ENCODE measurements at regions not wholly inside any gene's neighbourhood (a gene's known extent, or its start where the extent isn't known, plus 50 kb on each side); places are given as distances from the start of the nearest gene placed in this dataset.
"Not testable (repeated sequence)": the region's sequence is repeated elsewhere in the genome, so short reads cannot be mapped to it uniquely, and the experiment has no call there.

DNA sequence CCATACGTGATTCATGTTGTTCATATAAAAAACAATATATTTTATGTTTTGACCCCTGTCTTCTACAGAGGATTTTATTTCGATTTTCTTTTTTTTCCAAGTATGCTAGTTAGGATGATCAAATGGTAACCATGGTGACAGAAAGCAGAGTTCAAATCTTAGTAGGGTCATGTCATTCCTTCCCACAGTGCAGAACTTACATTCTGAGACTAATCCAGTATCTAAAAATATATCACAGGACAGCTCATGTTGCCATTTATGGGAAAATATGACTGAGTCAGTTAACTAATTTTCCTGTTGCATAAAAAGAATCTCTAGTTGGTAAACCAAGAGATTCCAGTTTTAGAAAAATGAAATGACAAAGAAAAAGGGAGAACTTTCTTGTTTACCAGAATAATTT lies 209.5 kb downstream of the PARM1 start:
- DNase-seq, result no peak
- H3K4me1 ChIP-seq (ENCODE audit: low read length), result peaks cover 6% of the 10 kb centered on the region; the same call in 1 of the 2 replicates
- no peaks in the 10 kb centered on the region for H3K27me3 ChIP-seq (ENCODE audit: low read length)
- no peaks in the 10 kb centered on the region for H3K9me3 ChIP-seq (ENCODE audit: low read length)
- H2AFZ ChIP-seq (ENCODE audit: low read length), result no peak overlapping the region
- no peaks in the 10 kb centered on the region for H3K79me2 ChIP-seq (ENCODE audit: low read length)
- no peak overlapping the region for H3K9ac ChIP-seq (ENCODE audit: low read length)
- H3K27ac ChIP-seq (ENCODE audit: low read length), result no peak overlapping the region
- H3K4me2 ChIP-seq (ENCODE audit: low read depth, low read length, poor library complexity, severe bottlenecking), result no peak overlapping the region
- no peak overlapping the region for H3K4me3 ChIP-seq (ENCODE audit: low read length)
- H4K20me1 ChIP-seq (ENCODE audit: insufficient read depth, low read depth, low read length), result no peaks in the 10 kb centered on the region
- no peaks in the 10 kb centered on the region; the same call in 1 of the 2 replicates for H3K9me2 ChIP-seq (replicated peaks; ENCODE audit: insufficient read depth, low read length)
- H3K36me3 ChIP-seq (ENCODE audit: insufficient read depth, low read length), result no peaks in the 10 kb centered on the region

DNA sequence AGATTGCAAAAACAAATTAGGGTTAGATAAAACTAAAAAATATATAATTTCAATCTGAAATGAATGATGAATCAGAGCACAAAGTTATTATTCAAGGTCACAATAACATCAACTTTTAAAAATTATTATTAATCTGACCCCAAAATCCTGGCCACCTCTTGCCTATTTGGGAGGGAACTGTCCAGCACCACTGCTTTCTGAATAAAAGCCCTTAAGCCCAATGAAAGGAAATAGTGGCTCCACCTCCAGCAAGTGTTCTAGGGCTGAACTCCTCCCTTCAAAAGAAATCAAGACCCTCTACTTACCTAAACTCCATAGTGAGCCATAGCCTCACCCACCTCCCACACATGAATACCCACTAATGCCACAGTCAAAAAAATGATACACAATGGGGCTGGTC lies 208.2 kb downstream of the PARM1 start:
- Histone ChIP-seq H3K36me3 (ENCODE audit: insufficient read depth, low read length) (no peaks in the 10 kb centered on the region), H2AFZ (ENCODE audit: low read length) (no peak overlapping the region)

DNA sequence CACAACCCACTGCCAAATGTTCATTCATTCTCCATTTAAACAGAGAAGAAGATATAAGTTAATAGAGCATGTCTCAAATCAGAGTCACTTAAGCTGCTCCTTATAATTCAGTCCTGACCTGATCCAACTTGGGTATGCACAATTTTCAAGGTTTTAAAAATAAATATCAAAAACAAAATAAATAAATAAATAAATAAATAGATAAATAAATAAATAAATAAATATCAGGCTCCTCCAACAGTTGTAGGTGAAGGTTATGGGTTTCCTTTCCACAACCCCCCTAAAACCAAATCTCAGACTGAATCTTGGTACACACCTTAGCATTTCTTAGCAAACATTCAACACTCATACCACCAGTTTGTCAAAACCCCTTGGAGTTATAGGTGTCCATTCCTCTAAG lies 204.4 kb downstream of the PARM1 start:
- H3K4me1 ChIP-seq (ENCODE audit: low read length), result peaks cover 15% of the 10 kb centered on the region
- no peaks in the 10 kb centered on the region for H3K79me2 ChIP-seq (ENCODE audit: low read length)
- no peak overlapping the region for H3K4me3 ChIP-seq (ENCODE audit: low read length)

More for the DNA sequence above, 208.2 kb downstream of the PARM1 start:
- H3K27me3 ChIP-seq (ENCODE audit: low read length), result no peaks in the 10 kb centered on the region
- H3K9me2 ChIP-seq (replicated peaks; ENCODE audit: insufficient read depth, low read length), result no peaks in the 10 kb centered on the region; the same call in 1 of the 2 replicates
- H3K4me2 ChIP-seq (ENCODE audit: low read depth, low read length, poor library complexity, severe bottlenecking), result no peak overlapping the region
- no peaks in the 10 kb centered on the region for H3K79me2 ChIP-seq (ENCODE audit: low read length)
- H3K9me3 ChIP-seq (ENCODE audit: low read length), result no peaks in the 10 kb centered on the region
- no peak for DNase-seq
- H3K4me3 ChIP-seq (ENCODE audit: low read length), result no peak overlapping the region
- H4K20me1 ChIP-seq (ENCODE audit: insufficient read depth, low read depth, low read length), result no peaks in the 10 kb centered on the region
- peaks cover 3% of the 10 kb centered on the region; the same call in 1 of the 2 replicates for H3K4me1 ChIP-seq (ENCODE audit: low read length)
- no peak overlapping the region for H3K27ac ChIP-seq (ENCODE audit: low read length)
- H3K9ac ChIP-seq (ENCODE audit: low read length), result no peak overlapping the region

GRCh38 chr4:75135068-75135825 lies 202.3 kb downstream of the PARM1 start:
- Histone ChIP-seq H2AFZ (ENCODE audit: low read length) (no peak overlapping the region), H4K20me1 (ENCODE audit: insufficient read depth, low read depth, low read length) (no peaks in the 10 kb centered on the region), H3K9ac (ENCODE audit: low read length) (no peak overlapping the region), H3K9me3 (ENCODE audit: low read length) (no peaks in the 10 kb centered on the region), H3K79me2 (ENCODE audit: low read length) (no peaks in the 10 kb centered on the region), H3K4me3 (ENCODE audit: low read length) (no peak overlapping the region), H3K27ac (ENCODE audit: low read length) (no peak overlapping the region), H3K36me3 (ENCODE audit: insufficient read depth, low read length) (no peaks in the 10 kb centered on the region), H3K4me1 (ENCODE audit: low read length) (peaks cover 15% of the 10 kb centered on the region), H3K27me3 (ENCODE audit: low read length) (no peaks in the 10 kb centered on the region), H3K9me2 (replicated peaks; ENCODE audit: insufficient read depth, low read length) (no peaks in the 10 kb centered on the region), H3K4me2 (ENCODE audit: low read depth, low read length, poor library complexity, severe bottlenecking) (peak overlapping the region; percentile 5)
- DNase-seq, result peak; percentile 54

More for the DNA sequence above, 204.4 kb downstream of the PARM1 start:
- Histone ChIP-seq H3K27ac (ENCODE audit: low read length) (no peak overlapping the region), H3K36me3 (ENCODE audit: insufficient read depth, low read length) (no peaks in the 10 kb centered on the region), H3K27me3 (ENCODE audit: low read length) (no peaks in the 10 kb centered on the region), H3K4me2 (ENCODE audit: low read depth, low read length, poor library complexity, severe bottlenecking) (no peak overlapping the region), H4K20me1 (ENCODE audit: insufficient read depth, low read depth, low read length) (no peaks in the 10 kb centered on the region), H3K9me3 (ENCODE audit: low read length) (no peaks in the 10 kb centered on the region), H3K9ac (ENCODE audit: low read length) (no peak overlapping the region), H2AFZ (ENCODE audit: low read length) (no peak overlapping the region), H3K9me2 (replicated peaks; ENCODE audit: insufficient read depth, low read length) (no peaks in the 10 kb centered on the region)
- DNase-seq, result no peak

- not testable (repeated sequence) for H3K27ac ChIP-seq (ENCODE audit: low read length); H3K4me2 ChIP-seq (ENCODE audit: low read depth, low read length, poor library complexity, severe bottlenecking); H3K36me3 ChIP-seq (ENCODE audit: insufficient read depth, low read length); H3K9me3 ChIP-seq (ENCODE audit: low read length); DNase-seq; H3K79me2 ChIP-seq (ENCODE audit: low read length); H3K4me3 ChIP-seq (ENCODE audit: low read length); H3K9ac ChIP-seq (ENCODE audit: low read length); H3K4me1 ChIP-seq (ENCODE audit: low read length); H3K9me2 ChIP-seq (replicated peaks; ENCODE audit: insufficient read depth, low read length); H4K20me1 ChIP-seq (ENCODE audit: insufficient read depth, low read depth, low read length); H2AFZ ChIP-seq (ENCODE audit: low read length); H3K27me3 ChIP-seq (ENCODE audit: low read length)
Observed at GRCh38 chr4:75126870-75127269, 194.0 kb downstream of the PARM1 start.

- no peak for DNase-seq
- Histone ChIP-seq H3K27me3 (ENCODE audit: low read length) (no peaks in the 10 kb centered on the region), H3K4me3 (ENCODE audit: low read length) (no peak overlapping the region), H3K36me3 (ENCODE audit: insufficient read depth, low read length) (no peaks in the 10 kb centered on the region), H3K4me2 (ENCODE audit: low read depth, low read length, poor library complexity, severe bottlenecking) (no peak overlapping the region), H3K9ac (ENCODE audit: low read length) (no peak overlapping the region), H4K20me1 (ENCODE audit: insufficient read depth, low read depth, low read length) (no peaks in the 10 kb centered on the region), H3K9me2 (replicated peaks; ENCODE audit: insufficient read depth, low read length) (no peaks in the 10 kb centered on the region), H3K9me3 (ENCODE audit: low read length) (no peaks in the 10 kb centered on the region), H3K4me1 (ENCODE audit: low read length) (no peaks in the 10 kb centered on the region), H3K79me2 (ENCODE audit: low read length) (no peaks in the 10 kb centered on the region), H3K27ac (ENCODE audit: low read length) (no peak overlapping the region), H2AFZ (ENCODE audit: low read length) (no peak overlapping the region)
Observed at GRCh38 chr4:75126058-75126457, 193.1 kb downstream of the PARM1 start.

DNA sequence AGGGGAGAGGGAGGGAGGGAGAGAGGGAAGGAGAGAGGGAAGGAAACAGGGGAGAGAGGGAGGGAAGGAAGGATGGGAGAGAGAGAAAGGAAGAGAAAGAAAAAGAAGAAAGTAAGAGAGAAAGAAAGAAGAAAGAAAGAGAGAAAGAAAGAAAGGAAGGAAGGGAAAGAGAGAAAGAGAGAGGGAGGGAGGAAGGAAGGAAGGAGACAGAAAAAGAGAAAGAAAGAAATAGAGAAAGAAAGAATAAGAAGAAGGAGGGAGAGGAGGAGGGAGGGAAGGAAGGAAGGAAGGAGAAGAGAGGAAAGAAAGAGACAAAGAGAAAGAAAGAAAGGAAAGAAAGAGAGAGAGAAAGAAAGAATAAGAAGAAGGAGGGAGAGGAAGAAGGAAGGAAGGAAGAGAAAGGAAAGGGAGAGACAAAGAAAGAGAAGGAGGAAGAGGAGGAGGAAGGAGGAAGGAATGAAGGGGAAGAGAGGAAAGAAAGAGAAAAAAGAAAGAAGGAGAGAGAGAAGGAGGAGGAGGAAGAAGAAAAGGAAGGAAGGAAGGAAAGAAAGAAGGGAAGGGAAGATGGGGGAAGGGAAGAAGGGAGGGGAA lies 189.6 kb downstream of the PARM1 start:
- H3K9ac ChIP-seq (ENCODE audit: low read length), result no peak overlapping the region
- no peak overlapping the region for H2AFZ ChIP-seq (ENCODE audit: low read length)
- no peaks in the 10 kb centered on the region for H3K79me2 ChIP-seq (ENCODE audit: low read length)
- H3K4me3 ChIP-seq (ENCODE audit: low read length), result no peak overlapping the region
- no peaks in the 10 kb centered on the region for H3K9me2 ChIP-seq (replicated peaks; ENCODE audit: insufficient read depth, low read length)
- no peaks in the 10 kb centered on the region for H3K27me3 ChIP-seq (ENCODE audit: low read length)
- no peaks in the 10 kb centered on the region for H3K4me1 ChIP-seq (ENCODE audit: low read length)
- no peak overlapping the region for H3K27ac ChIP-seq (ENCODE audit: low read length)
- no peaks in the 10 kb centered on the region for H3K36me3 ChIP-seq (ENCODE audit: insufficient read depth, low read length)
- no peaks in the 10 kb centered on the region for H3K9me3 ChIP-seq (ENCODE audit: low read length)
- no peaks in the 10 kb centered on the region for H4K20me1 ChIP-seq (ENCODE audit: insufficient read depth, low read depth, low read length)
- DNase-seq, result no peak
- H3K4me2 ChIP-seq (ENCODE audit: low read depth, low read length, poor library complexity, severe bottlenecking), result no peak overlapping the region

- H3K4me3 ChIP-seq (ENCODE audit: low read length), result no peak overlapping the region
- no peaks in the 10 kb centered on the region for H3K9me2 ChIP-seq (replicated peaks; ENCODE audit: insufficient read depth, low read length)
- no peak for DNase-seq
- no peaks in the 10 kb centered on the region for H3K4me1 ChIP-seq (ENCODE audit: low read length)
- no peaks in the 10 kb centered on the region for H3K36me3 ChIP-seq (ENCODE audit: insufficient read depth, low read length)
- no peaks in the 10 kb centered on the region for H3K27me3 ChIP-seq (ENCODE audit: low read length)
- H2AFZ ChIP-seq (ENCODE audit: low read length), result no peak overlapping the region
- no peak overlapping the region for H3K9ac ChIP-seq (ENCODE audit: low read length)
- H3K9me3 ChIP-seq (ENCODE audit: low read length), result no peaks in the 10 kb centered on the region
- no peak overlapping the region for H3K4me2 ChIP-seq (ENCODE audit: low read depth, low read length, poor library complexity, severe bottlenecking)
- no peak overlapping the region for H3K27ac ChIP-seq (ENCODE audit: low read length)
- no peaks in the 10 kb centered on the region for H3K79me2 ChIP-seq (ENCODE audit: low read length)
- no peaks in the 10 kb centered on the region for H4K20me1 ChIP-seq (ENCODE audit: insufficient read depth, low read depth, low read length)
Observed at GRCh38 chr4:75118739-75119138, 185.8 kb downstream of the PARM1 start.
